IPS DF 6.9 (cell line): ENCODE measurements at regions not wholly inside any gene's neighbourhood (a gene's known extent, or its start where the extent isn't known, plus 50 kb on each side); places are given as distances from the start of the nearest gene placed in this dataset.

Experiments used
- DNase-seq: peaks from one replicate; pipeline ENCODE4 v3.0.0-alpha.2; 2013; ENCODE audit warnings: low read depth, low spot score
- H3K27ac ChIP-seq: one replicate; pipeline ENCODE4 v1.5.1; 2013; ENCODE audit warnings: low read length, control low read depth
- H3K27me3 ChIP-seq: 2 replicates; pipeline ENCODE4 v1.6.1; 2013; ENCODE audit warnings: mild to moderate bottlenecking, low read length; ENCODE audit not compliant: control insufficient read depth, insufficient read depth
- H3K36me3 ChIP-seq: 2 replicates; pipeline ENCODE4 v1.6.1; 2013; ENCODE audit warnings: low read length; ENCODE audit not compliant: control insufficient read depth, insufficient read depth
- H3K4me1 ChIP-seq: 2 replicates; pipeline ENCODE4 v1.6.1; 2013; ENCODE audit warnings: low read length; ENCODE audit not compliant: control insufficient read depth, insufficient read depth
- H3K4me3 ChIP-seq: 2 replicates; pipeline ENCODE4 v1.5.1; 2013; ENCODE audit warnings: mild to moderate bottlenecking, low read length
- H3K9me3 ChIP-seq: 2 replicates; pipeline ENCODE4 v1.6.1; 2013; ENCODE audit warnings: low read length, inconsistent platforms; ENCODE audit not compliant: control insufficient read depth, insufficient read depth
- WGBS: extraction: QIAGEN DNeasy Blood & Tissue Kit; methylation state at CpG from one replicate; pipeline ENCODE4 v1.1.7; 2013; ENCODE audit warnings: mixed read lengths, missing lambda C conversion rate; ENCODE audit not compliant: insufficient read length, insufficient coverage; 5-methylcytosine and 5-hydroxymethylcytosine counted together

GRCh38 chr12:127728729-127729128 lies 538.2 kb upstream of the TMEM132C start:
- DNase-seq: no peak
- no peak overlapping the region for H3K4me3 ChIP-seq
- no peaks in the 10 kb centered on the region for H3K4me1 ChIP-seq
- no CpG with 5 or more reads among the region's 5 CpGs for WGBS
- H3K36me3 ChIP-seq: no peaks in the 10 kb centered on the region
- no peak overlapping the region for H3K27ac ChIP-seq
- H3K9me3 ChIP-seq: peaks cover 5% of the 10 kb centered on the region
- no peaks in the 10 kb centered on the region for H3K27me3 ChIP-seq

GRCh38 chr12:127729381-127729780 lies 537.6 kb upstream of the TMEM132C start:
- no peak overlapping the region for H3K27ac ChIP-seq
- peaks cover 5% of the 10 kb centered on the region for H3K9me3 ChIP-seq
- WGBS: no CpG with 5 or more reads among the region's 1 CpG
- H3K4me3 ChIP-seq: no peak overlapping the region
- no peaks in the 10 kb centered on the region for H3K27me3 ChIP-seq
- no peaks in the 10 kb centered on the region for H3K36me3 ChIP-seq
- no peak for DNase-seq
- no peaks in the 10 kb centered on the region for H3K4me1 ChIP-seq

GRCh38 chr12:127731657-127732056 lies 535.3 kb upstream of the TMEM132C start:
- no peak for DNase-seq
- Histone ChIP-seq H3K27ac (no peak overlapping the region), H3K36me3 (no peaks in the 10 kb centered on the region), H3K9me3 (peaks cover 10% of the 10 kb centered on the region), H3K27me3 (no peaks in the 10 kb centered on the region), H3K4me3 (no peak overlapping the region), H3K4me1 (no peaks in the 10 kb centered on the region)
- WGBS: no CpG with 5 or more reads among the region's 7 CpGs

GRCh38 chr12:127742231-127742630 lies 524.7 kb upstream of the TMEM132C start:
- no CpG with 5 or more reads among the region's 8 CpGs for WGBS
- H3K4me3 ChIP-seq: no peak overlapping the region
- H3K9me3 ChIP-seq: peaks cover 8% of the 10 kb centered on the region
- no peaks in the 10 kb centered on the region for H3K27me3 ChIP-seq
- H3K36me3 ChIP-seq: no peaks in the 10 kb centered on the region
- no peak overlapping the region for H3K27ac ChIP-seq
- no peaks in the 10 kb centered on the region for H3K4me1 ChIP-seq
- DNase-seq: no peak

- WGBS: no CpG with 5 or more reads among the region's 9 CpGs
- no peaks in the 10 kb centered on the region for H3K27me3 ChIP-seq
- H3K4me1 ChIP-seq: no peaks in the 10 kb centered on the region
- no peak for DNase-seq
- peaks cover 11% of the 10 kb centered on the region for H3K9me3 ChIP-seq
- no peak overlapping the region for H3K27ac ChIP-seq
- no peaks in the 10 kb centered on the region for H3K36me3 ChIP-seq
- H3K4me3 ChIP-seq: no peak overlapping the region
These were observed 521.3 kb upstream of the TMEM132C start for GRCh38 chr12:127745469-127746212.

GRCh38 chr12:127749416-127749815 lies 517.6 kb upstream of the TMEM132C start:
- no peak for DNase-seq
- Histone ChIP-seq H3K27ac (no peak overlapping the region), H3K36me3 (no peaks in the 10 kb centered on the region), H3K4me3 (no peak overlapping the region), H3K4me1 (no peaks in the 10 kb centered on the region), H3K9me3 (peaks cover 9% of the 10 kb centered on the region), H3K27me3 (no peaks in the 10 kb centered on the region)
- no CpG with 5 or more reads among the region's 3 CpGs for WGBS

- H3K9me3 ChIP-seq: peaks cover 11% of the 10 kb centered on the region
- no CpG with 5 or more reads among the region's 8 CpGs for WGBS
- no peaks in the 10 kb centered on the region for H3K4me1 ChIP-seq
- H3K27me3 ChIP-seq: no peaks in the 10 kb centered on the region
- H3K36me3 ChIP-seq: no peaks in the 10 kb centered on the region
- no peak overlapping the region for H3K4me3 ChIP-seq
- DNase-seq: no peak
- no peak overlapping the region for H3K27ac ChIP-seq
These were observed 516.7 kb upstream of the TMEM132C start for GRCh38 chr12:127750076-127750840.

- no peak overlapping the region for H3K4me3 ChIP-seq
- peaks cover 10% of the 10 kb centered on the region for H3K9me3 ChIP-seq
- no peak overlapping the region for H3K27ac ChIP-seq
- H3K27me3 ChIP-seq: no peaks in the 10 kb centered on the region
- no CpG with 5 or more reads among the region's 1 CpG for WGBS
- no peaks in the 10 kb centered on the region for H3K36me3 ChIP-seq
- no peaks in the 10 kb centered on the region for H3K4me1 ChIP-seq
- no peak for DNase-seq
These were observed 514.2 kb upstream of the TMEM132C start for GRCh38 chr12:127752802-127753201.

GRCh38 chr12:127760357-127760756 lies 506.6 kb upstream of the TMEM132C start:
- Histone ChIP-seq H3K27me3 (no peaks in the 10 kb centered on the region), H3K36me3 (no peaks in the 10 kb centered on the region), H3K4me1 (no peaks in the 10 kb centered on the region), H3K9me3 (peaks cover 10% of the 10 kb centered on the region), H3K4me3 (no peak overlapping the region), H3K27ac (no peak overlapping the region)
- no peak for DNase-seq
- no CpG with 5 or more reads among the region's 14 CpGs for WGBS

GRCh38 chr12:127760996-127761395 lies 506.0 kb upstream of the TMEM132C start:
- Histone ChIP-seq H3K27me3 (no peaks in the 10 kb centered on the region), H3K4me3 (no peak overlapping the region), H3K36me3 (no peaks in the 10 kb centered on the region), H3K27ac (no peak overlapping the region), H3K9me3 (peaks cover 13% of the 10 kb centered on the region), H3K4me1 (no peaks in the 10 kb centered on the region)
- 100% methylated on average over 2 of the region's 22 CpGs for WGBS
- DNase-seq: no peak
